SJSA1 (cell line): ENCODE measurements at regions not wholly inside any gene's neighbourhood (a gene's known extent, or its start where the extent isn't known, plus 50 kb on each side); places are given as distances from the start of the nearest gene placed in this dataset.
"Not testable (repeated sequence)": the region's sequence is repeated elsewhere in the genome, so short reads cannot be mapped to it uniquely, and the experiment has no call there.

ENCODE experiments used
- DNase-seq, 2 experiments: peaks; one replicate each; pipeline ENCODE4 v3.0.0-alpha.2; 2015 to 2020; ENCODE audit warnings: low spot score in 2 of 2, low read depth in 1 of 2
- H3K27ac ChIP-seq: fragments of 250-450 bp; sonication (Bioruptor Pico); 2 replicates; pipeline ENCODE4 v1.5.1; 2020; ENCODE audit warnings: mild to moderate bottlenecking, moderate library complexity
- H3K27me3 ChIP-seq: fragments of 250-450 bp; sonication (Bioruptor Pico); replicated peaks from 2 replicates; pipeline ENCODE4 v1.5.1; 2020; ENCODE audit warnings: mild to moderate bottlenecking, moderate library complexity
- H3K36me3 ChIP-seq: fragments of 250-450 bp; sonication (Bioruptor Pico); 2 replicates; pipeline ENCODE4 v1.5.1; 2020; ENCODE audit warnings: mild to moderate bottlenecking
- H3K4me1 ChIP-seq: fragments of 250-450 bp; sonication (Bioruptor Pico); replicated peaks from 2 replicates; pipeline ENCODE4 v1.6.1; 2021; ENCODE audit warnings: mild to moderate bottlenecking
- H3K4me3 ChIP-seq: fragments of 250-450 bp; sonication (Bioruptor Pico); 2 replicates; pipeline ENCODE4 v1.5.1; 2020; ENCODE audit warnings: mild to moderate bottlenecking
- H3K9me3 ChIP-seq: fragments of 250-450 bp; sonication (Bioruptor Pico); replicated peaks from 2 replicates; pipeline ENCODE4 v1.5.1; 2020; ENCODE audit warnings: mild to moderate bottlenecking

DNA sequence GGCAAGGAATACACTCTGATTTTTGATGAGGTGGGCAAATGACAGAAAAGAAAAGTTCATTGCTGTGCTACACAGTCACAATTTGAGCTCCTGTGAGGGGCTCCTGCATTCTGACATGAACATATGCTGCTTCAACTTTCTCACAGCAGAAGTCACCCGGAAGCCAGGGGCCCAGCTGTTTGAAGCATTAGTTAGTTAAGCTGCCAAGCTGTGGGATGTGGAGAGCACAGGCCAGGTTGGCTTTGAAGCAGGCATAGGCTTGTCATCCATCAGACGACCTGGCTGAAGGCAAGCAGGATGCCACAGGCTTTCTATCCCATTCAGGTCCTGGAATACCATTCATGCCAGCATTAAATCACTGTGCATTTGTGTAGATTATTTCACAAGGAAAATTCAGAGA, 63.1 kb downstream of the MTNR1B start:
- H3K36me3 ChIP-seq, result no peaks in the 10 kb centered on the region
- no peak overlapping the region for H3K4me3 ChIP-seq
- DNase-seq, result no peak
- H3K27me3 ChIP-seq, result no peaks in the 10 kb centered on the region
- H3K27ac ChIP-seq, result no peak overlapping the region
- no peaks in the 10 kb centered on the region for H3K9me3 ChIP-seq
- no peaks in the 10 kb centered on the region for H3K4me1 ChIP-seq

DNA sequence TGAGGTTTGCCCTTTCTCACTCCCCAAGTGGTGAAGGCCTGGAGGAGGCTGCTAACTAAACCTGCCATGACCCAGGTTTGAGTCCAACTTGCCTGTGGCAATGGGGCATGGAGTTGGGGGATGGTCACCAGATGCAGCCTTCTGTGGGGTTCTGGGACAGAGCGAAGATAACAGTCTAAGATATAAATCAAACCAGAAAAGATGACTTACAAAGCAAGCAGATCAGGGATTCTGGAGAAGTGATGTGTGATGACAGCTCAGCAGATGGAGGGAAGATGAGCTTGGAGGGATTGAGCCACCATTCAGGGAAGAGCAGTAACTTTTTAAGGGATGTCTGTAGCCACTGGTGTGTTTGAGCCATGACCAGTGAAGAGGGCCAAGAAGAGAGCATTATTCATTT, 63.6 kb downstream of the MTNR1B start:
- no peak overlapping the region for H3K4me3 ChIP-seq
- H3K4me1 ChIP-seq, result no peaks in the 10 kb centered on the region
- H3K9me3 ChIP-seq, result no peaks in the 10 kb centered on the region
- H3K27me3 ChIP-seq, result no peaks in the 10 kb centered on the region
- H3K36me3 ChIP-seq, result no peaks in the 10 kb centered on the region
- DNase-seq, result no peak
- no peak overlapping the region for H3K27ac ChIP-seq

DNA sequence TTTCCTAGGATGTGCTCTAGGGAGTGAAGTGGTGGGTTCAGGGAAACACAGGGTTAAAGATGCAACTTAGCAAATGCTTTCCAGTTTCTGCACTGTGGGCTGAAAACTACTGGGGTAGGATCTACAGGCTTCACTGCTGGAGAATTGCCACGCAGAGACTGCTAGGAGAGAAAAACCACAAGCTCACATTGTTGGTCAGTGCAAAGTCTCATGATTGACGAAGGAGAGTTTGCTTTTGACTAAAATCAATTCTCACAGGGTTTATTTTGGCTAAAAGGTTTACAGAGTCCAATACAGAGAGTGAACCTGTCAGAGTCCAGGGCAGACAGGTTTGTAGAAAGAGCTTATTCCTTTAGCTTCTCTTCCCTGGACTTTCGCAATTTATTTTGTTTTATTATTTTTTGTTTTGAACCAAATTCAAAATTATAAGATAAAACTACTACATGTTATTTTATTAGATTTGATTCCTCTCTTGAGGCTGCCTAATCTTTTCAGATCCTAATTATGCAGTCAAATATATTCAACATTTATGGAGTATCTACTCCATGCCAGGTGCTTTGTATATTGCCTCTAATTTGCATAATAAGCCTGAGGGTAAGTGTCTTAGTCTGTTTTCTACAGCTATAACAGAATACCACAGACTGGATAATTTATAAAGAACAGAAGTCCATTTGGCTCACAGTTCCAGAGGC, 64.7 kb downstream of the MTNR1B start:
- no peak overlapping the region for H3K4me3 ChIP-seq
- H3K27ac ChIP-seq, result no peak overlapping the region
- H3K36me3 ChIP-seq, result no peaks in the 10 kb centered on the region
- H3K4me1 ChIP-seq, result no peaks in the 10 kb centered on the region
- H3K27me3 ChIP-seq, result no peaks in the 10 kb centered on the region
- DNase-seq, result no peak
- no peaks in the 10 kb centered on the region for H3K9me3 ChIP-seq

DNA sequence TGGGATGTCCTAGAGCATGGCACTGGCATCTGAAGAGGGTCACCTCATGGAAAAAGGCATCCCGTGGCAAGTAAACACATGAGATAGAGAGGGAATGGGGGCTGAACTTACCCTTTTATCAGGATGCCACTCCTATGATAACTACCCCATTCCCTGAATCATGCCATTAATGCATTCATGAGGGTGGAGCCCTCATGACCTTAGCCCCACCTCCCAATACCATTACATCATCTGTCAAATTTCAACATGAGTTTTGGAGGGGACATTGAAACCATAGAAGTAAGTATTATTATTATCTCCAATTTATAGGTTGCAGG, 65.2 kb downstream of the MTNR1B start:
- DNase-seq, result no peak
- H3K36me3 ChIP-seq, result no peaks in the 10 kb centered on the region
- no peaks in the 10 kb centered on the region for H3K4me1 ChIP-seq
- H3K4me3 ChIP-seq, result no peak overlapping the region
- no peaks in the 10 kb centered on the region for H3K9me3 ChIP-seq
- no peak overlapping the region for H3K27ac ChIP-seq
- H3K27me3 ChIP-seq, result no peaks in the 10 kb centered on the region

DNA sequence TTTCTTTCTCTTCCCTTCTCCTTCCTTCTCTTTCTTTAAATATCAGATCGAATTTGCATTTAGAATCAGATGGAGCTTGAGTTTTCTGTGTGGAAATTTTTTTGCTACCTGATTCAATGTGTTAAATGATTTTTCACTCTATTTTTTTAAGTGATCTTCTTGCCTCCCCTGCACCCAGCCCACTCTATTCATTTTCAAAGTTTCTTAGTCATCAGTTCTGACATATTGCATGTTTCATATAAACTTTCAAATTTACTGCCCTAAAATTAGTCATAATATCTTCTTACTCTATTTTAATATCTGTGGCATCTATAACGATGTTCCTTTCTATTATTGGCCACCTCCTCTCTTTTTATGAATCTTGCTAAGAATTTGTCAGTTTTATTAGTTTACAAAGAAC, 69.1 kb downstream of the MTNR1B start:
- Histone ChIP-seq H3K4me3 (no peak overlapping the region), H3K27me3 (no peaks in the 10 kb centered on the region), H3K36me3 (no peaks in the 10 kb centered on the region), H3K9me3 (no peaks in the 10 kb centered on the region), H3K27ac (no peak overlapping the region), H3K4me1 (no peaks in the 10 kb centered on the region)
- DNase-seq, result no peak

DNA sequence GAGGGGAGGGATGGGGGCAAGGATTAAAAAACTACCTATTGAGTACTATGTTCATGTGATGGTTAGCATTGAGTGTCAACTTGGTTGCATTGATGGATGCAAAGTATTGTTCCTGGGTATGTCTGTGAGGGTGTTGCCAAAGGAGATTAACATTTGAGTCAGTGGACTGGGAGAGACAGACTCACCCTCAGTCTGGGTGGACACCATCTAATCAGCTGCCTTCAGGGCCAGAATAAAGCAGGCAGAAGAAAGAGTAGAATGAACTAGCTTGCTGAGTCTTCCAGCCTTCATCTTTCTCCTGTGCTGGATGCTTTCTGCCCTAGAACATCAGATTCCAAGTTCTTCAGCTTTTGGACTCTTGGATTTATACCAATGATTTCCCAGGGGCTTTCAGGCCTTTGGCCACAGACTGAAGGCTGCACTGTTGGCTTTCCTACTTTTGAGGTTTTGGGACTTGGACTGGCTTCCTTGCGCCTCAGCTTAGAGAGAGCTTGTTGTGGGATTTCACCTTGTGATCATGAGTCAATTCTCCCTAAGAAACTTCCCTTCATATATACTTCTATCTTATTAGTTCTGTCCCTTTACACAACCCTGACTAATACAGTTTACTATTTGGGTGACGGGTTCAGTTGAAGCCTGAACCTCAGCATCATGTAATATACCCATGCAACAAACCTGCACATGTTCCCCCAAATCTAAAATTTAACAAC, 70.2 kb downstream of the MTNR1B start:
- DNase-seq, result no peak
- H3K27me3 ChIP-seq, result no peaks in the 10 kb centered on the region

DNA sequence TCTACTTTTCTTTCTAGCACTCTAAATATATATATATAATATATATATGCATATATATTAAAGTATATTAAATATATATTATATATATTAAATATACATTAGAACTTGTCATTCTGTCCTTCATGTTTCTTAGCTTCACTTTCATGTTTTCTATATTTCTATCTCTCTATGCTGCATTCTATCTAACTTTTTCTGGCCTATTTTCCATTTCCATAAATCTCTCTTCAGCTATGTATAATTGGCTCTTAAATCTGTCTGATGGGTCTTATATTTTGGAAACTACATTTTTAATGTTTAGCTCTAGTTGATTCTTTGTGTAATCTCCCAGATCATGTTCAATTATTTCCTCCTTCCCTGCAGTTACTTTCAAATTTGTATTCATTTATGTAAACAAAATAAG, 72.2 kb downstream of the MTNR1B start:
- DNase-seq, result no peak
- no peak overlapping the region for H3K27ac ChIP-seq
- H3K36me3 ChIP-seq, result no peaks in the 10 kb centered on the region
- H3K4me1 ChIP-seq, result no peaks in the 10 kb centered on the region
- no peaks in the 10 kb centered on the region for H3K9me3 ChIP-seq
- no peak overlapping the region for H3K4me3 ChIP-seq
- no peaks in the 10 kb centered on the region for H3K27me3 ChIP-seq

More for the DNA sequence above, 70.2 kb downstream of the MTNR1B start:
- Histone ChIP-seq H3K9me3 (no peaks in the 10 kb centered on the region), H3K27ac (no peak overlapping the region), H3K36me3 (no peaks in the 10 kb centered on the region), H3K4me3 (no peak overlapping the region), H3K4me1 (no peaks in the 10 kb centered on the region)

DNA sequence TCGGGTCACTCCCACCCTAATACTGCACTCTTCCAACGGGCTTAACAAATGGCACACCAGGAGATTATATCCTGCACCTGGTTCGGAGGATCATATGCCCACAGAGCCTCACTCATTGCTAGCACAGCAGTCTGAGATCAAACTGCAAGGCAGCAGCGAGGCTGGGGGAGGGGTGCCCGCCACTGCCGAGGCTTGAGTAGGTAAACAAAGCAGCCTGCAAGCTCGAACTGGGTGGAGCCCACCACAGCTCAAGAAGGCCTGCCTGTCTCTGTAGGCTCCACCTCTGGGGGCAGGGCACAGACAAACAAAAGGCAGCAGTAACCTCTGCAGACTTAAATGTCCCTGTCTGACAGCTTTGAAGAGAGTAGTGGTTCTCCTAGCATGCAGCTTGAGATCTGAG, 73.7 kb downstream of the MTNR1B start:
- H3K27ac ChIP-seq, H3K9me3 ChIP-seq, H3K27me3 ChIP-seq, H3K4me1 ChIP-seq, H3K36me3 ChIP-seq, DNase-seq, H3K4me3 ChIP-seq: not testable (repeated sequence)

DNA sequence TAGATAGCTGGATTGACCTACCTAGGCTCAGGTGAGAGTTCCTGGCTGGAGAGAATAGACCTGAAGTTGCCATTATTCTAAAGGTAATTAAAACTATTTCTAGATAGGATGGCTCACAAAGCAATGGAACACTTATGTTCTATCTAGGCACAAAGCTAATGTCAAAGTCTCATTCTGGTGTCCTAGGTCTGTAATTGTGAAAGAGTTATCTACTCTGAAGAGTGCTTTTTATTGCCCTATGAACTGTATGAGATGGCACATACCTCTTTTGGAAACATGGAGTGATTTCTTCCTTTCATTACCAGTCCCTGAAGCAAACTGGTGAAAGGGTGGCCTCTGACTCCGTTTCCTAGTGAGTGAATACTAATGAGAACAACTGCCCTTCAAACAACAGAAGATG, 80.3 kb downstream of the MTNR1B start:
- Histone ChIP-seq H3K9me3 (no peaks in the 10 kb centered on the region), H3K4me1 (peaks cover 7% of the 10 kb centered on the region), H3K27ac (no peak overlapping the region), H3K36me3 (no peaks in the 10 kb centered on the region), H3K4me3 (no peak overlapping the region), H3K27me3 (no peaks in the 10 kb centered on the region)
- no peak for DNase-seq

DNA sequence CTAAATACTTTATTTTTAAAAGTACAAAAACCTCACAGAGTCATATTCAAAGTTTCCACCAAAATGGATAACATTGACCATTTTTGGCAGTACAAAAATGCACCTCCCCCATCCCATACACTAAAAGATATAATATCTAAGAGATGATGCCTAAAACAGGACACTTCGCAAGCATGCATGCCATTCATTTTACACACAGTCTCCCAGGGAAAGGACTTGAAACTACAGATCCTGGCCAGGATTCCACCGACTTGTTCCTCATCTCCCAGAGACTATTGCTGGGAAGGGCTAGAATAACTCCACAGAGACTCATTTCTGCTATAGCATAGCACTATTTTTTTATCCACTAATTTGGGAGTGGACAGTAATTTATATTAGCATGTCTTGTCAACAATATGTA, 81.7 kb downstream of the MTNR1B start:
- H3K27me3 ChIP-seq, result no peaks in the 10 kb centered on the region
- DNase-seq, result no peak

DNA sequence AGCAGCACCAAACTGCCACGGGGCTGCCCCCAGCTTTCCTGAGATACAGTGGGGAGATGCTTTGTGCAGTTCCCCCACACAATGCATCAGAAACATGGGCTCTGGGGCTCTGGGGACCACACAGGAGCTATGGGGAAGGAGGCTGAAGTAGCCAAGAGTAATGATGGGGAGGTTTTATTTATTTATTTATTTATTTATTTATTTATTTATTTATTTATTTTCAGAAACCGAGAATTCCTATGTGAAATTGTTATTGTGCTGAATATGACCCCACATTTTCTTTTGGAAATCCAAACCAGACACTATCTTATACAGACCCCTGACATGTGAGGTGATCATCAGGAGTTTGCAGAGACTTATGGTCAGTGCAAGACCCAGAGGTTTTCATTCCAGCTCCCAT, 84.4 kb downstream of the MTNR1B start:
- Histone ChIP-seq H3K27ac (peak overlapping the region; percentile 79), H3K4me1 (peaks cover 20% of the 10 kb centered on the region), H3K4me3 (no peak overlapping the region), H3K27me3 (no peaks in the 10 kb centered on the region), H3K9me3 (no peaks in the 10 kb centered on the region), H3K36me3 (no peaks in the 10 kb centered on the region)
- no peak for DNase-seq

More for the DNA sequence above, 81.7 kb downstream of the MTNR1B start:
- Histone ChIP-seq H3K36me3 (no peaks in the 10 kb centered on the region), H3K4me1 (peaks cover 18% of the 10 kb centered on the region), H3K9me3 (no peaks in the 10 kb centered on the region), H3K4me3 (no peak overlapping the region), H3K27ac (no peak overlapping the region)

DNA sequence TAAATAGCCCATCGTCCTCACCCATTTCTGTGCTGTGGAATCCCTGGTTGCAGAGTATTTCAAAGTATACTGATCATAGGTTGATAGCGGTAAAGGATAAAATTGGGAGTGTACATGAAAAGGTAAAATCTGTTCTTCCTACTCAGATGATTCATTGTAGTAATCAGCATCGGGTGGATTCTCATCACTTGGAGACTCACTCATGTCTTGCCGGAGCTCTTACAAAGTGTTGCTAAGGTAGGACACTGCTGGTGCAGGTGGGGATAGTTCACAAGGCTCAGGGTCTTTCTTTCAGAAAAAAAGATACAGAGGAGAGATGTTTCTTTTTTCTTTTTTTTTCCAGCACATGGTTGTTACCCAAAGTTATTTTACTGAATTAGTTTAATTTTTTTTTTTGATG, 84.8 kb downstream of the MTNR1B start:
- Histone ChIP-seq H3K4me1 (peaks cover 24% of the 10 kb centered on the region), H3K27me3 (no peaks in the 10 kb centered on the region), H3K4me3 (no peak overlapping the region), H3K36me3 (no peaks in the 10 kb centered on the region), H3K27ac (peak overlapping the region; percentile 79), H3K9me3 (no peaks in the 10 kb centered on the region)
- DNase-seq, result peak in 1 of 2 experiments; percentile 10

DNA sequence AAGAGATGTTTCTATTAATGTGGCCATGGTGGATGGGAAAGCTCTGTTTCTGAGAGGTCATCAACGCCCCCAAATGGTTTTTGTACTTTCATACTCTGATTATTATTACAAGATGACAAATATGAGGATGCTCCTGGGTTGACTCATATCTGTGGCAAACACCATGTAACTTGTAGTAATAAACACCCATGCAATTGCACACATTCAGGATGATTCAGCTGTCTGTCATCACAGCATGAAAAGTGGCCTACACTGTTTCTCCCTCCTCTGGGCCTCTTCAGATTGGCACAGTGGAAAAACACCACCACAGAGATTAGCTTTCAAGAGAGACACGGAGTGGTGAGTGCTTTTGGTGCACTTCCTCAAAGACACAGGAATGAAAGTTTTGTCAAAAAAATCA, 85.4 kb downstream of the MTNR1B start:
- no peak overlapping the region for H3K4me3 ChIP-seq
- no peaks in the 10 kb centered on the region for H3K9me3 ChIP-seq
- H3K27me3 ChIP-seq, result no peaks in the 10 kb centered on the region
- no peaks in the 10 kb centered on the region for H3K36me3 ChIP-seq
- H3K4me1 ChIP-seq, result peaks cover 26% of the 10 kb centered on the region
- H3K27ac ChIP-seq, result peak overlapping the region; percentile 79
- peak; percentile 70 to 83 for DNase-seq

DNA sequence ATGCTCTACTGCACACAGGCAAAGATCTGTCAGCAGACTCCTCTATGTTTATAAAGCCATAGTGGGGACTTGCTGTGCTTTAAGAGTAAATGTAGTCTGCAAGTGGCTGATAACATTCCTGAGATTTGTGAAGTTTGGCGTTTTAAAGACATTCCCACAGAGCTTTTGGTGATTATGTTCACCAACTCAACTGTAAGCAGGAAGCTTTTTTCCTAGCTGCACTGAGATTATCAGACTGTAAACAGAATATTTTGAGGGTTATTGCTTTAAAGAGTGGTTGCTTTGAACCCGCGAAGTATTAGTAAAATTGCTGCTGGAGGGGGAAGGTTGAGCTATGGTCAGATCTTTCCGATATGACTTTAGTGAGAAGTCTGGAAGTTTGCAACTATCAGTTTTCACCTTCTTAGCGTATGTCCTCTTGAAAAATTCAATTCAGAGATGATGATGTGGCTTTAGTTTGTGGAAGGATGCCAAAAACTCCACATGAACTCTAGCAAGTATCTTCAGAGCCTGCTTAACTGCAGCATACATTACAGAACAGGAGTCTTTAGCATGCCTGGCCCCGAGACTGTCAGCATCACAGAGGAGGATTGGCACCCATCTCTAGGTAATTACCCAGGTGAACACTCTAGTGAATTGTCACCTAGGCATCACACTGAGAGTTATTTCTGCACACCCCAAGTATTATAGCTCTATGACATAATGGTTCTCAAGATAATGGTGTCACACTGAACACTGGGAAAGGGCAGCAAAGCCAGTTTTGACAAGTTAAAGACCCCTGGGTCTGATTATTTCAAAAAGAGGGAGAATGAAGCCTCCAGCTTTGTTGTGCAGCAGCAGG, 89.9 kb downstream of the MTNR1B start:
- H3K4me1 ChIP-seq, result peaks cover 23% of the 10 kb centered on the region
- no peak overlapping the region for H3K4me3 ChIP-seq
- H3K27me3 ChIP-seq, result no peaks in the 10 kb centered on the region
- no peaks in the 10 kb centered on the region for H3K9me3 ChIP-seq
- DNase-seq, result peak in 1 of 2 experiments; percentile 14
- no peaks in the 10 kb centered on the region for H3K36me3 ChIP-seq
- no peak overlapping the region for H3K27ac ChIP-seq
